Astrocyte (in vitro differentiated cells and primary cell): ENCODE measurements at regions not wholly inside any gene's neighbourhood (a gene's known extent, or its start where the extent isn't known, plus 50 kb on each side); places are given as distances from the start of the nearest gene placed in this dataset.

Experiments
- CTCF ChIP-seq: IDR thresholded peaks from 2 replicates; pipeline ENCODE4 v1.5.1; 2011; ENCODE audit warnings: low read depth, mild to moderate bottlenecking, inconsistent platforms, low read length, moderate library complexity; ENCODE audit not compliant: insufficient read depth
- EZH2 ChIP-seq: IDR thresholded peaks from 2 replicates; pipeline ENCODE4 v1.6.1; 2012; ENCODE audit warnings: mild to moderate bottlenecking, low read length, inconsistent platforms; ENCODE audit not compliant: insufficient read depth

GRCh38 chr20:54950304-54950703, 474.9 kb downstream of the DOK5 start:
- no peak for TF ChIP-seq EZH2
- TF ChIP-seq CTCF = no peak
